SK-MEL-5 (cell line): ENCODE measurements at regions not wholly inside any gene's neighbourhood (a gene's known extent, or its start where the extent isn't known, plus 50 kb on each side); places are given as distances from the start of the nearest gene placed in this dataset.

Experiments
- DNase-seq: peaks from one replicate; pipeline ENCODE4 v3.0.0-alpha.2; 2016; ENCODE audit warnings: low read depth, low spot score
- in situ Hi-C: cut with HindIII; loops from 2 replicates; pipeline ENCODE4 v1.10.0; 2016; ENCODE audit warnings: low sequenced_read_pairs, high pct_unique_total_duplicates, low pct_unique_long_range_greater_than_20kb

GRCh38 chr2:4265936-4266335 lies 562.6 kb downstream of the DCDC2C start:
- no peak for DNase-seq
- in situ Hi-C loops: no loop called here

GRCh38 chr2:4269885-4270284 lies 566.5 kb downstream of the DCDC2C start:
- in situ Hi-C loops: no loop called here
- no peak for DNase-seq

GRCh38 chr2:4272261-4272858 lies 569.0 kb downstream of the DCDC2C start:
- DNase-seq: no peak
- in situ Hi-C loops: no loop called here

GRCh38 chr2:4278392-4278791 lies 575.0 kb downstream of the DCDC2C start:
- in situ Hi-C loops: no loop called here

GRCh38 chr2:4279431-4279830 lies 576.1 kb downstream of the DCDC2C start:
- in situ Hi-C loops: no loop called here

More at GRCh38 chr2:4278392-4278791, 575.0 kb downstream of the DCDC2C start:
- DNase-seq: peak; percentile 6

GRCh38 chr2:4291430-4291829 lies 588.1 kb downstream of the DCDC2C start:
- no peak for DNase-seq
- in situ Hi-C loops: no loop called here

More at GRCh38 chr2:4279431-4279830, 576.1 kb downstream of the DCDC2C start:
- no peak for DNase-seq

GRCh38 chr2:4295680-4296079 lies 592.3 kb downstream of the DCDC2C start:
- in situ Hi-C loops: no loop called here
- DNase-seq: no peak

- DNase-seq: no peak
- in situ Hi-C loops: no loop called here
These were observed 597.2 kb downstream of the DCDC2C start for GRCh38 chr2:4300616-4301015.

GRCh38 chr2:4324531-4324930 lies 621.2 kb downstream of the DCDC2C start:
- in situ Hi-C loops: no loop called here
- DNase-seq: no peak

GRCh38 chr2:4336864-4337263 lies 633.5 kb downstream of the DCDC2C start:
- in situ Hi-C loops: no loop called here
- DNase-seq: no peak

GRCh38 chr2:4338345-4338744 lies 635.0 kb downstream of the DCDC2C start:
- no peak for DNase-seq
- in situ Hi-C loops: no loop called here

GRCh38 chr2:4340536-4340935 lies 637.2 kb downstream of the DCDC2C start:
- in situ Hi-C loops: no loop called here
- DNase-seq: no peak

- in situ Hi-C loops: no loop called here
- DNase-seq: no peak
These were observed 643.3 kb downstream of the DCDC2C start for GRCh38 chr2:4346628-4347027.

- in situ Hi-C loops: no loop called here
These were observed 650.3 kb downstream of the DCDC2C start for GRCh38 chr2:4353668-4354067.

GRCh38 chr2:4354164-4354563 lies 650.8 kb downstream of the DCDC2C start:
- in situ Hi-C loops: no loop called here
- DNase-seq: no peak

More at GRCh38 chr2:4353668-4354067, 650.3 kb downstream of the DCDC2C start:
- DNase-seq: no peak

- in situ Hi-C loops: no loop called here
- peak; percentile 81 for DNase-seq
These were observed 651.3 kb downstream of the DCDC2C start for GRCh38 chr2:4354678-4355077.

- DNase-seq: no peak
- in situ Hi-C loops: no loop called here
These were observed 652.7 kb downstream of the DCDC2C start for GRCh38 chr2:4356109-4356508.

GRCh38 chr2:4356541-4356940 lies 653.2 kb downstream of the DCDC2C start:
- in situ Hi-C loops: no loop called here
- DNase-seq: no peak

GRCh38 chr2:4357121-4357520 lies 653.7 kb downstream of the DCDC2C start:
- DNase-seq: no peak
- in situ Hi-C loops: no loop called here

- DNase-seq: peak; percentile 77
- in situ Hi-C loops: no loop called here
These were observed 655.5 kb downstream of the DCDC2C start for GRCh38 chr2:4358837-4359236.
